T-helper 2 cell treated with Interferon-gamma antibody and Interleukin-4, amounts not matched to agents 100 ng/mL and 5 ng/mL, for 36 hours (primary cell): ENCODE measurements at regions not wholly inside any gene's neighbourhood (a gene's known extent, or its start where the extent isn't known, plus 50 kb on each side); places are given as distances from the start of the nearest gene placed in this dataset.
"Not testable (repeated sequence)": the region's sequence is repeated elsewhere in the genome, so short reads cannot be mapped to it uniquely, and the experiment has no call there.

Experiments used
- intact Hi-C: fragments of 100-400 bp; cut with micrococcal nuclease; formaldehyde crosslinking; loops from one replicate; pipeline ENCODE4 v1.15.1; 2023

GRCh38 chr5:72651779-72652178 lies 144.6 kb upstream of the ZNF366 start:
- intact Hi-C loops = no loop called here

GRCh38 chr5:72651109-72651508 lies 143.9 kb upstream of the ZNF366 start:
- intact Hi-C loops = no loop called here

- intact Hi-C loops = no loop called here
Observed at GRCh38 chr5:72649449-72649848, 142.2 kb upstream of the ZNF366 start.

DNA sequence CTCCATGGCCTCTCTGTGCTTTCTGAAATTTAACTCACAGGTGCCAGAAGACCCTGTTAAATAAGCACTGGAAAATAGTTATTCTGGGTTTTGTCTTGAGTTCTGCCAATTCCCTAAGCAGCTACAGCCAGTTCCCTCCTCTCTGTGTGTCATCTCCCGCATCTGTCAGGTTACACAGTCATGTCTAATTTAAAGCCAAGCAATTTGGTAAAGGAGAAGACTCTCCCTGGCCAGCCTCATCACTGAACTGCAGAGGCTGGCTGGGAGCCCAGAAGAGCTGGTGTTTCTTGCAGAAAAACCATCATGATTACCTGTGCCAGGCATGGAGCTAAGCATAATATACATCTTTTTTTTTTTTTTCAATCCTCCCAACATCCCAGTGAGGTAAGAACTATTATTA lies 141.3 kb upstream of the ZNF366 start:
- intact Hi-C loops = no loop called here

DNA sequence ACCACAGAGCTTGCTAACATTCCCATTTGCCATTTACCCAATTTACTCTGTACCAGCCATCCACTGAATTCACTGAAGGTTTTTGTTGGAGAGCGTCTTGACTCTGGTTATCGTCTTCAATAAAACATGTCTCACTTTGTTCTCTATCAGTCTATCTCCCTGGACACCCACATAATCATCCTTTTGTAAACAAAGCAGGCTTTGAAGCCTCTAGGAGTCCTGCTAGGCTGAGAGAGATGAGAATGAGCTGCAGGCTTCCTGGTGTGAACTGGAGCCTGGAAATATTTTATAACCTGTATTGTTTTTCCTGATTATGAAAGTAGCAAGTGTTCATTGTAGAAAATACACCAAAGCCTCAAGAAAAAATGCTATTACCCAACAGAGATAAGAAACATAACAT lies 140.6 kb upstream of the ZNF366 start:
- intact Hi-C loops = no loop called here

DNA sequence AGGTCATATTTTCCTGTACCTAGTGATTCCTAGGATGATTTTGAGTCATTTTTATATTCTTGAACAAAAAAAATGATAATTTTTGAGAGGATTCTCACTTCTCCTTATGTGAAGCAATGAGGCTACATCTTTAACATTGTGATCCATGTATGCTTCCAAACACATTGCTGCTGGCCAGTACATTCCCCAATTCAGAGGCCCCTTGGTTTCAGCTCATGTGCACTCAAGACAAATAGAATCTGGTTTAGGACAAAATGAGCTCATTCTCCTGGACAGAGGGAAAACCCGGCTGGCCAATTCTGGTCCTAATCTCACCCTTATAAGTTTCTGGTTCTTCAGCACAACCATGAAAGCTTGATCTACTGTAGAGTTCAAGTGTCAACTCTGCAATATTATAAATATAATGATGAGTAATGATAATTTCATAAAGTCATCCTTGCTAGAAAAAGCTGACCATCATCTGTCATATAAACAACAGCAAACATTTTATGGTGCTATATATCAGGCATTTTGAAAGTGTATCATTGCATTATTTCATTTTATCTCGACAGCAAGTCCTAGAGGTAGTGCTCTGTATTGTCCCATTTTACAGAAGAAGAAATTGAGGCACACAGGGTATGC lies 139.1 kb upstream of the ZNF366 start:
- intact Hi-C loops = no loop called here

- intact Hi-C loops = no loop called here
Observed at GRCh38 chr5:72645064-72645846, 138.0 kb upstream of the ZNF366 start.

- intact Hi-C loops = no loop called here
Observed at GRCh38 chr5:72644296-72644695, 137.1 kb upstream of the ZNF366 start.

- intact Hi-C loops = no loop called here
Observed at GRCh38 chr5:72641164-72641563, 134.0 kb upstream of the ZNF366 start.

DNA sequence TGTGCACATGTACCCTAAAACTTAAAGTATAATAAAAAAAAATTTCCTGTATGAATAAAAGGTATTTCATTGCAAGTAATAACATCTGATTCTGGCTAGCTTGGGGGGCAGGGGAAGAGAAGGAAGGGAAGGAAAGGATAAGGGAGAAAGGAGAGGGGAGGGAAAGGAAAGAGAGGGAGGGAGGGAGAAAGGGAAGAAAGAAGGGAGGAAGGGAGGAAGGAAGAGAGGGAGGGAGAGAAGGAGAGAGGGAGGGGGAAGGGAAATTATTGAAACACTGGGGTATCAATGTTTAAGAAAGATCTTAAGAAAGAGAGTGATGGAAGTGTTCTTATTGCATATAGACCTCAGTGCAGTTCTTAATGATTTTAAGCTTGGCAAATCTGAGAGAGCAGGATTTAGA lies 129.8 kb upstream of the ZNF366 start:
- intact Hi-C loops = no loop called here

DNA sequence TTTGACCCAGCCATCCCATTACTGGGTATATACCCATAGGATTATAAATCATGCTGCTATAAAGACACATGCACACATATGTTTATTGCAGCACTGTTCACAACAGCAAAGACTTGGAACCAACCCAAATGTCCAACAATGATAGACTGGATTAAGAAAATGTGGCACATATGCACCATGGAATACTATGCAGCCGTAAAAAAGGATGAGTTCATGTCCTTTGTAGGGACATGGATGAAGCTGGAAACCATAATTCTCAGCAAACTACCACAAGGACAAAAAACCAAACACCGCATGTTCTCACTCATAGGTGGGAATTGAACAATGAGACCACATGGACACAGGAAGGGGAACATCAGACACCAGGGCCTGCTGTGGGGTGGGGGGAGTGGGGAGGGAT lies 129.4 kb upstream of the ZNF366 start:
- intact Hi-C loops = not testable (repeated sequence)

- intact Hi-C loops = no loop called here
Observed at GRCh38 chr5:72634444-72634843, 127.2 kb upstream of the ZNF366 start.

DNA sequence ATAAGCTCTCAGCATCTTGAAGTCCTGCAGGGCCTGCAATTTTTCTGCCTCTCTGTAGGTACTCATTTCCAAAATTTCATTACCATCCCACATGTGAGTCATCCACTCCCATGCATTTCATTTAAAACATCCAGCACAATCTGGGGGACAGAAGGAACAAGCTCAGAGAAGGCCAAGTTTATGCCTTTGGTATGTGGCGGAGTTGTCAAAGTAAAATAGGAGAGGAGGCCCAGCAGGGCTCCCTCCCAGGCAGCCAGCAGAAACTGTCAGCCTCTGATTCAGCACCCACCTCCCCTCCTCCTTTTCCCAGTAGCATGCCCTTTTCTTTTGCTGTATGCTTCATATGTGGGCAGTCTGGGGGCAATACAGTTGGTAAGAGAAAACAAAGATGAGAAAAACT lies 126.4 kb upstream of the ZNF366 start:
- intact Hi-C loops = no loop called here

DNA sequence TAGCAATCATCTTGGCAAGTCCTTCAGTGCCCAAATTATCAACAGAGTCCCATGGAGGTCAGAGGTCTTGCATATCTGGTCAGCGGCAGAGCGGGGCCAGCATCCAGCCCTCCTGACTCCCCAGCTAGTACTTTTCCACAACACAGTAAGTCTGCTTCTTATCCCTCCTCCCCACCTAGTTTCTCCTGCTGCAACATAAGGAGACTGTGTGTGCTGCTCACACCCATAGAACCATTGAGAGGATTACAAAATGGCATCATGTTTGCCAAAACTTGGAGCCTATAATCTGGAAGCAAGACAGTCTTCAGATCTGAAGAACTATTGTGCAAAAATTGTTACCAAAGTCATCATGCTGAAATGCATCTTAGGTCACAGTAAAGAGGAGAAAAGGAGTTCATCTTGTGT lies 125.8 kb upstream of the ZNF366 start:
- intact Hi-C loops = no loop called here

DNA sequence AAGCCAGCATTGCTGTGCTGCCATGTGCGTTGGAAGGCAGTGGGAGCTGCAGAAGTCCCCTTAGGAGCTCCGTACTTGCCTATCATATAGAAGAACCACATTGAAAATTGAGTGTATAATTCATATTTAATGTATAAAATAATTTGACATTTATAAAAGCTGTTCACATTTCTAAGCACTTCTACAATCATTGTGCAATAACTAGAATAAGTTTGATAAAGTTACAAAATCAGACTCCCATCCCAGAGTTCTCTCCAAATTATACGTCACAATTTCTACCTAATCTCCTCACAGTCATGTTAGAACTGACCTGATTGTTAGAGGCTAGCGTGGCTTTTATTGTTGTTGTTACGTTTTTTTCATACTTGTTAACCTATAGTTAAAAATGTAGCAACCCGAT lies 123.5 kb upstream of the ZNF366 start:
- intact Hi-C loops = no loop called here

DNA sequence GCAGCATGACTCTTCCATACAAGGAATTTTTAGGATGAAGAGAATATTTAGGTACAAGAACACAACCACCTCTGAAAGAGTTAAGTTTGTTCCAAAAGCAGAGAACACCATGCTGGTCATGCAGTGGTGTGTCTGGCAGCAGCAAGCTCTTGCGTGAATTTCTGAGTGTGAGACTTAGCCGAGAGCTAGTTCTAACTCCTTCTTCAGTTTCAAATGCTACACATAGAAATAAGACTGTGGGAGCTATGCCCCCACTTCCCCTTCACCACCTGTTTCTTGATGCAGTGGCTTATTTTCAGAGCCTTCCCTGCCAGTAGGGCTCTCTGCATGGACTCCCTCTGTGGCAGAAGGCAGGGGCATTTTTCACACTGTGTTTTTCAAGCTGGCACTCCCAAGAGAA lies 122.9 kb upstream of the ZNF366 start:
- intact Hi-C loops = no loop called here

DNA sequence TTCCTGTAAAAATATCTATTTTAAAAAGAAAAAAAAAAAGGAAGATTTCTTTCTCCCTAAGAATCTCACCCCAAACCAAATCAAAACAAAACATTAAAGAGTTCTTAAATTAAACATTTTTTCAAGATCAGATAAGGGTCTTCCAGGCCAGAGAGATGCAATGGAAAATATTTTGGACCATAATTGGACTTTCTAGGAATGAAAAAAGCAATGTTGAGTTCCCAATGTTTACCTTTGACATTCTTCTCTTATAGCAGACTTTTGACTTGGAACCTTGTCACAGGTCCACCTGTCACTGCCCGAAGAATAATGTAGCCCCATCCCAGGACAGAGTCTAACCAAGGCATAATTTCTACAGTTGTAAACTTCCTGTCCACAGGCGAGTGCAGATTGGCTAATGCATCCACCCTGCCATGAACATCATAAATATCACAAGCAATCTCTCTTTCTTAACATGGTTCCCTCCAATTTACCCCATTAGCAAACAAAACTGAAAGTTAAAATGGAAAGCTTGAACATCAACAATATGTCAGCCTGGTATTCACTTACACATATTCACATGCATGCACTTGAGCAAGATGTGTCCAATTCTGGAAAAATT lies 121.7 kb upstream of the ZNF366 start:
- intact Hi-C loops = no loop called here

DNA sequence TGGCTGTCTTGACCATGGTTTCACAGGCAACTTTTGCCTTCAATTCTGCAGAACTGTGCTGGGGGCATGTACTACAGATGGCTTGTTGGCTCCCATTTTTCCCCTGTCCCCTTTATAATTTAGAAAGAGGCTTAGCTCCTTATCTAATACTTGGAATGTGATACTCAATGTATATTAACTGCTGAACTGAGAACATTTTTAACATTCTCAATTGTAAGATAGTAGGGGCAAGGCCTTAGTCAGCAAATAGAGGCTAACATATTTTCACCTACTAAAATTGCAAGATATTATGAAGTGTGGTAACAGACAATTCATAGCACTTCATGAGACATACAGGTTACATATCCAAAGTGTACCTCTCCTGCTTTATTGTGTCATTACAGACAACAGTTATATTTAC lies 118.1 kb upstream of the ZNF366 start:
- intact Hi-C loops = no loop called here

- intact Hi-C loops = no loop called here
Observed at GRCh38 chr5:72624641-72625236, 117.5 kb upstream of the ZNF366 start.

DNA sequence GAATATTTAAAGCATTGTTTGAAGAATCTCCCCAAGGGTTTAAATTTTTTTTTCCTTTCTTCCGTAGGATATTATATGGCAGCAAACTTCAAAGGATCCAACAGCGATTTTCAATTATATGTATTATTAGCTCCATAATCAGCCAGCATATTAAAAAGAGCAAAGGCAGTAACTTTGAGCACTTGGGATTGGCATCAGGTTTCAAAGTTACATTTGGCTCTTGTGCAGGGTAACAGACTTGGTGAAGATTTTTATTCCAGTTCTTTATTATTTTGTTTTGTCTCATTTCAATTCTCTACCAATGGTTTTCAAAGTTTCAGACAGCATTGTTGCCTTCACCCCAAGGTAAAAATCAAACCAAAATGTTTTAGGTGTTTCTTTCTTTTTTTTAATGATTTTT lies 116.7 kb upstream of the ZNF366 start:
- intact Hi-C loops = no loop called here

- intact Hi-C loops = no loop called here
Observed at GRCh38 chr5:72623323-72623722, 116.1 kb upstream of the ZNF366 start.

GRCh38 chr5:72622170-72622760 lies 115.1 kb upstream of the ZNF366 start:
- intact Hi-C loops = no loop called here
